Inflammatory macrophage (primary cell): ENCODE measurements at regions not wholly inside any gene's neighbourhood (a gene's known extent, or its start where the extent isn't known, plus 50 kb on each side); places are given as distances from the start of the nearest gene placed in this dataset.

ENCODE experiments used
- DNase-seq, 2 donors: peaks; one replicate each; pipeline ENCODE4 v3.0.0-alpha.2; 2020 to 2022

DNA sequence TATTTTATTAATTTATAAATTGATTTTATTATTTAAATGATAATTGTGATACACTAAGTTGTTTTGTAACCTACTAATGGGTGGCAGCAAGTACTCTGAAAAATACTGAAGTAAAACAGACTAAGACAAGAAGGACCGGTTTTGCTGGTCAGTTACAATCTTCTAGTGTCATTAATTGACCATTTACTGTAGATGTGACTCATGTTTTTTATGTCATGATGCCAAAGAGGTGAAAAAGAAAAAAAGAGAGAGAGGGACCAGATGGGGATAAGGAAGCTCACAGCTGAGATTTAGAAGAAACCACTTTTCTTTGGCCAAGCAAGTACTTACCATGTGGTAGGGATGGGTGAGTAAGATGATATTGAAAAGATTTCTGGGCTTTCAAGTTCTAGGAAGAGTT, 955.8 kb upstream of the LRRTM1 start:
- no peak for DNase-seq

DNA sequence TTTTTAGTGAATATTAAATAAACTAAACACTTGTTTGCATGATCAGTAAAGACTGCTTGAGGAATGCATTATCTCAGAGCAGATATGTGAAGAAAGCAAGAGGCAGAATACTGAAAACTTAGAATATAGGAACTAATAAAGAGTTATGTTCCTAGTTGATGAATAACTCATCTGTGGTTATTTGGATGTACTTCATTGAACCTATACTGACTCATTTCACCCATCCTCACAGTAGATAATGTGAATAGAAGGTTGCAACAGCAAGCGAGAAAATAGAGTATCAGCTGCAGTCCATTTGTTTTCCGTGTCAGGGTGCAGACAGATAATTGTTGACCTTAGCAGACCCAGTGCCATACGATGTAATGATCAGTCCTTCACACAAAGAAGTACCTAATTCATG, 945.7 kb upstream of the LRRTM1 start:
- DNase-seq, result no peak

DNA sequence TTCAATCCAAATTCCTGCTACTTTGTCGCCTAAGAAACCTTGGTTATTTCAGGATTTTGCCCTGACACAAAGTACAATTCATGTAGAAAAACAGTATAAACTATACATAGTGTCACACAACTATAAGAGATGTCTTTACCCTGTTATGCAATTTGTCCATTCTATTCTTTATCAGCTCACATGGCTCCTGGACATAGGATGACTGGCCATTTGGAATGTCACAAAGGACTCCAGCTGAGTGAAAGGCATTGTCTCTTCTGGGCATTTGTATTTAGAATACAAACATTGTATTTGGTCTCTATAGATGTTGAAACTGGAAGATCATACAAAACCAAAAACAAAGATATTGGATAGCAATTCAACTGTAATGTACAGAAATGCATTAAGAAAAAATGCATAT, 944.6 kb upstream of the LRRTM1 start:
- DNase-seq, result no peak

DNA sequence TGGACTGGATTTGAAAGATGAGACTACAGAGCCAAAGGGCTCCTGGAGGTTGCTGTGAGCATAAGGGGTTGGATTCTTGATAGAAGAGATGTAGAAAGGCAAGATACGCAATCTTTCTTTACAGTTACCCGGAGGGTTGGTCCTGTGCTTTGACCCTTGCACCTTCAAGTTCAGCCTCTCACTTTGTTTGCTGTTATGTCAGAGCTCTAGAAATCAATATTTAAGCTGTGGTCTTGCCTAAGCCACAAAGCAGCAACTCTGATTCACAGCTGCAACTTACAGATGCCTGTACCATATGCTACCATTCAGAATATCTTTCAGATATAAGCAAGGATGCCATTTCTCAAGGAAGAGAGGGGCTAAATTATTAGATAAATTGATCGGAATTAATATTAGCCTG, 943.1 kb upstream of the LRRTM1 start:
- DNase-seq, result no peak

DNA sequence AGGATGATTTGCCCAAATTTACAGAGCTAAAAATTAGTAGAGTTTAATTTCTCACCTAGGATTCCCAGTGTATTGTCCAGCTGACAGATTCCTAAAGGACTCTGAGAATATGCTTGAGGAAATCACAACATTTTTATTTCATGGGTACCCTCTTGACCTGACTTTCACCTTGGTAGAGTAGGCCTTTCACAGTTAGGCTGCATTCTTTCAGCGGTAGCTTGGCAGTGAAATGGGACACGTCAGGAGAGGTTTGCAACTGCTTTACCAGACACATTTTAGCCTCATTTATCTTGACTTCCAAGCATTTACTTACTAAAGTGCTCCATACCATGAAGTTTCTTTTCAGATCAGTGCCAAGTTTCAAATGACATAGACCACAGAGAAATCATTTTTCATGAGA, 937.9 kb upstream of the LRRTM1 start:
- no peak for DNase-seq

DNA sequence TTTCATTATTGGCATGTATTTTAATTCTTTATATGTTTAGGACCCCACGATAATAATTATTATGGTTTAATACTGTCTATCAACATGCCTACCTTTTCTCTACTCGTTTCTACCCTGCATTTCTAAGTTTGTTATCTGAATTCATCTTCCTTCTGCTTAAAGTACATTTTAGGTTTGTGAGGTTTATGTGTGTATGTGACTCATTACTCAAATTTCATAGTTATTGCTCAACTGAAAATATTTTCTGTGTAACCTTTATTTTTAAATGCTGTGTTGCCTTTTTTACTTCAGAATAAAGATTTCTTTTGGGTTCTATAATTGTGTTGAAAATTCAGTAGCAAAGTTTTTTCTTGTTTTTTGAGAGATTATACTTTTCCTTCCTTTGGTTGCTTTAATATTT, 933.9 kb upstream of the LRRTM1 start:
- DNase-seq, result no peak

DNA sequence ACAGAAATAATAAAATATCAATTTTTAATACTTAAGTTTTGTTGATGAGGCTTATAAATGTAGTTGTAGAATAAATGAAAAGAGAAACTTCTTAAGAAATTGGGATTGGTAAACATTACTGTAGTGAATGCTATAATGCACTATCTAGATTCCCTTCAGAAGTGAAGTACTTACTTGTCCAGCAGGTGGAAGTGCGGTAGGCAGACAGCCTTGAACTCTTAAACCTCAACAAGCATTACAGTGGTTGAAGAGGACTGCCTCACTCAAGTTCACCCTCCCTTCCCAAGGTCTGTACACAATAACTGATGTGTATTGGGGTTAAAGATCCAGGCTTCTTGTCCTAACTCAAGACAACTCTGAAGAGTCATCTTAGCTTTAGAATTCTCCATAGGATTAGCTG, 931.0 kb upstream of the LRRTM1 start:
- DNase-seq, result no peak

DNA sequence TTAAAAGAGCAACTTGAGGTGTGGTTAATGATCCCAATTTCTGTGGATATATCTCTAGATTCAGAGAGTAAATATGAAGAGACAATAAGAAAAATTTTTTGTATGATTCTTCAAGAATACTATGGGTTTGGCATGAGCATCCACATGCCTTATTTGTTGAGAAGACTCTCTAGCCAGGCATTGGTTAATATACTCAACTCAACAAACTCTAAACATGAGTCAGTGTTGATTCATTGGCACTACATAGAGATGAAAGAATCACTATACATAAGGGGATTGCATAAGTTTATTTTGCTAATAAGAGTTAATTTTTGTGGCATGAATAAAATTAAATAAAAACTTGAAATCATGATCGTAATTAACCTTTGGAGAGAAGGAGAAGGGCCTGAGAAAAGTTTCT, 930.2 kb upstream of the LRRTM1 start:
- no peak for DNase-seq

DNA sequence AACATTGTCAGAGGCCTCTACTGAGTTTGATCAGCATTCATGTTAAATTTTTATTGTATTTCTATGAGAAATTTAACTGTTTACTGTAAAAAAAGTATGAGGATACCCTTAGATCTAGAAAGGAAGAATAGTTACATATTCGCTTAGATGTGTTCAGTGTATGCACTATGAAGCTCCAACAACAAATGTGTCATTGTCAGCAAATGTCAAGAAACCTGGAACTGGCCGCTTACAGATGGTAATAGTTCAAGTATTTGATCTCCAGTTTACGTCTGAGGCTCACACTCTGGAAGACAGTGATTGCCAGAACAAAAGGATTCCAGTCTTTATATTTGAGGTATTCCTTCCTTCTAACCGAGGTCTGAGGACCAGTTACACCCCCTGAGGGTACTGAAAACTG, 921.2 kb upstream of the LRRTM1 start:
- no peak for DNase-seq

DNA sequence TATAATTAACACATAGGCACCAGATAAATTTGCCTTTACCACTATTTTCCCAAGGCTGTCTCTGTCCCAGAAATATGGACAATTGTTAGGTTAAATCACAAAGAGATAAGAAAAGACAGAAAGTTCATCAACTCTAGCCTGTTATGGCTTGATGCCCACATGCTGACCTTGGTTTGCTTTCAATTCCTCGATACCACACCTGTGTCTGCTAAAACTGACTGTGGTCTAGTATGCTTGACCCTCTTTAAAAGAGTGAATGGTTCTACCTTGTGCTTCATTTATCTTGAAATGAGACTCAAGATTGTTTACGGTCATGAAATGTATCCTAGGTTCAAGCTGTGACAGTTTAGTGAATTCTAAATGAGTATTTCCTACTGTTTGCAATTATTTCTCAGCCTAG, 909.0 kb upstream of the LRRTM1 start:
- no peak for DNase-seq

DNA sequence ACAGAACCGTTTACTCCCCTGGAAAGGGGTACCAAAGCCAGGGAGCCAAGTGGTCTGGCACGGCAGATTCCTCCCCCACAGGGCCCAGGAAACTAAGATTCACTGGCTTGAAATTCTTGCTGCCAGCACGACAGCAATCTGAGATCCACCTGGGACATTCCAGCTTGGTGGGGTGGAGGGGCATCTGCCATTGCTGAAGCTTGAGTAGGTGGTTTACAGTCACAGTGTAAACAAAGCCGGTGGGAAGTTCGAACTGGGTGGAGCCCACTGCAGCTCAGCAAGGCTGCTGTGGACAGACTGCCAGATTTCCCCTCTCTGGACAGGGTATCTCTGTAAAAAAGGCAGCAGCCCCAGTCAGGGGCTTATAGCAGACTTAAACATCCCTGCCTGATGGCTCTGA, 901.7 kb upstream of the LRRTM1 start:
- no peak for DNase-seq

DNA sequence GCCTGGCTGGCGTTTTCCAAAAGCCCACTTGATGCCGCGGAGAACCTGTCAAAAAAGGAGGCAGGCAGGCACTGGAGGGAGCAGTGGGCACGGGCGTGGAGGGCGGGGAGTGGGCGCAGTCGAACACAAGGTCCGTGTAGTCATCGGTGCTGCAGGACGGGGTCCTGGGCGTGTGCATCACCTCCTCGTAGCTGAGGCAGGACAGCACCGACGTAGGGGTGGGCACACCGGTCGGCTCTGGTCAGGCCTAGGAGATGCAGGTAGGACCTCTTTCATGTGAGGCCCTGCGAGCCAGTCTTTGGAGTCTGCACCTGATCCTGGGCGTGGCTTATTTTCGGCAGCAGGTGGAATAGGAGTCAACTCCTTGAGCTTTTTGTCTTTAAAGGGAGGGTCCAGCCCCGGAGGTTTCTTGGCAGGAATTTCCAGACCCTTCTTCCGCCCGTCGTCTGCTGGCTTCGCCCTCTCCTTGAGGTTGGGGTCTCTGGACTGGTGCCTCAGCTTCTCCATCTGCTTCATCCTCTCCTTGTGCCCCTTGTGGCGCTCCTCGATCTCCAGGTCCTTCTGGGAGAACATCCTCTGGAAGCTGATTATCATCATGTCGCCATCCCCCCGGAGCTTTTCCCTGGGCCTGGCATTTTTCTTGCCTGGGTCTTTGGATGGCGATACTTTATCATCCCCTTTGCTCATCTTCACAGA, 892.5 kb upstream of the LRRTM1 start:
- DNase-seq, result no peak

DNA sequence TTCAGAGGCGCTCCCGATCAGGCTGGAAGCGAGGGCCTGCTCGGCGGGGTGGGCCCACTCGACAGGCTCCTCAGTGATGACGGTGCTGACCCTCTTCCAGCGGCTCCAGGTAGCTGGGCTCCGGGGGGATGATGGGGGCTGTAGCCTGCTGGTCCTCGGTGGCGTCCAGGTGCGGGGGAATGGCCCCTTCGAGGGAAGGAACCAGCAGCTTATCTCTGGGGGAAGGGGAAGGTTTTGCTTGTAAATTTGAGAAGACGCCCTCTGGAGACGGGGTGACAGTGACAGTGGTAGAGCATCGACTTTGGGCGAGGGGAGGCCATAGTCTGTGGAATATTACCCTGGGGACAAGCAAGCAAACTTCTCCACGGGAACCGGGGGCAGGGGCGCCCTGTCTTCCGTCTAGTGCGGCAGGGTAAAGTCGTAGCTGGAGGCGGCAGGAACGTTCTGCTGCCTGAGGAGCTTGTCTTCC, 891.9 kb upstream of the LRRTM1 start:
- no peak for DNase-seq

DNA sequence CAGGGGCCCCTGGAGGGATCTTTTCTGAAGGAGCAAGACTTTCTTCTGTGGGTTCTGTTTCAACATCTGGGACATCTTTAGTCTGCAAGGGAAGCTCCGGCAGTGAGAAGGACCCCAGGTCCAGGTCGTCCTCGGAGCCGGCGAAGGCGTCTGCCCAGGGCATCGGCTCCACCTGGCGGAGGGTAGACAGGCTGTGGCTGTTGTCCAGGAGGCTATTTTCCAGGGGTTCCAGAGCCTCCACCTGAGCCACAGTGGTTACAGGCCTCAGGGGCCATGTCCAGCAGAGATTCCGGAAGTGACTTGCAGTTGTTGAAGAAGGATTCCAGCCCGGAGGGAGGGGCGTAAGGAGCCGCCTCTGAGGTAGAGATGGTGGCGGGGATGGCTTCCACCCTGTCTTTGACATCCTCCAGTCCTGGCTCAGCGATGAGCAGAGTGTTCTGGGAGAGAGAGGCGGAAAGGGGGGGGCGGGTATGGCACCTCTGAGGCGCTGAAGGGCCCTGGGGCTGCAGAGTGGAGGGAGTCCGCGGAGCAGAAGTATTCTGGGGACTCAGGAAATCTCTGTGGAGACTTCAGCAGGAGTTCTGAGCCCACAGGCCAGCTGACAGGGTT, 891.3 kb upstream of the LRRTM1 start:
- DNase-seq, result no peak

DNA sequence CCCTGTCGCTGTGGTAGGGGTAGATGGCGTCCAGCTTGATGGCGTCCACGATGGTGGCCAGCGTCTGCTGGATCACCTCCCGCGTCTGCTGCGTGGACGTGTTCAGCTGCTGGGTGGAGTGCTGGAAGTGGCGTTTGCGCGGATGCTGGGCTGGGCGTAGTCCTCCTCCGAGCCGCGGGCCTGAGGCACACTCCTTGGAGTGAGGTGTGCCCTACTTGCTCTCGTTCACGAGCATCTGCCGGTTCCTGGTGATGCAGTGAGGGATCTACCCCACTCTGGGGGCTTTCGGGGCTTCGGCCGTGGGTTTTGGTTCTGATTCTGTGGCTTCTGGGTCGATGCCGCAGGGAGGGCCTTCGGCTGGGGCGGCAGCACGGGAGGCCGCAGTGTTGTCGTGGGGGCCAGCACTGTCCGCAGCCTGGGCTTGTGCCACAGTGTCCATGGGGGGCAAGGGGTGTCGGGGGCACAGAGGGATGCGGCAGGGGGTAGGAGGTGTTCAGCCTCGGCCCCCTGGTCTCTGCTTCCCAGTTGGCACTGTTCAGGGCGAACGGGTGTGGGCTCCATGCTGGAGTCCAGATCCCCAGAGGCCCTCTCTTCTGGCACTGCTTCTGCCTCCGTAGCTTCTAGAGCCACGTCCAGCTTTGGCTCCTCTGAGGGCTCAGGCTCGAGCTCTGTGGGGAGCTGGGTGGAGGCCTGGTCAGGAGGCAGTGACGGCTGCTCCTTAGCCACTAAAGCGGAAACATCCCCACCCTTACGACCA, 890.6 kb upstream of the LRRTM1 start:
- DNase-seq, result no peak

DNA sequence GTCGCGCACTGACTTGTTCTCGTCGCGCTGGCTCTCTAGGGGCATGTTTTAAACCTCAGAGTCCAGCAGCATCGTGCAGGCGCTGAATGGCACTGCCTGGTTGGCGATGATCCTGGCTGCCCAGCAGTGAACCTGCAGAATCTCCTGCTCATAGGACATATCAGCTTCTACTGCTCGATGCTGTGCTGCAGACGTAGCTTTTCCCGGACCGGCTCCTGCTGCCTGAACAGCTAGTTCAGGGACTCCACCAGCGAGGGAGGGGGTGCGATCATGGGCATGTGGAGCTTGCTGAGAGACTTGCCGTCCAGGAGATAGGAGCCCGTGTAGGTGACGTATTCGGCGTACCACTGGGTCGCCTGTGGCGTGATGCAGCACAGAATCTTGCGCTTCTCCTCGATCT, 890.0 kb upstream of the LRRTM1 start:
- DNase-seq, result no peak

DNA sequence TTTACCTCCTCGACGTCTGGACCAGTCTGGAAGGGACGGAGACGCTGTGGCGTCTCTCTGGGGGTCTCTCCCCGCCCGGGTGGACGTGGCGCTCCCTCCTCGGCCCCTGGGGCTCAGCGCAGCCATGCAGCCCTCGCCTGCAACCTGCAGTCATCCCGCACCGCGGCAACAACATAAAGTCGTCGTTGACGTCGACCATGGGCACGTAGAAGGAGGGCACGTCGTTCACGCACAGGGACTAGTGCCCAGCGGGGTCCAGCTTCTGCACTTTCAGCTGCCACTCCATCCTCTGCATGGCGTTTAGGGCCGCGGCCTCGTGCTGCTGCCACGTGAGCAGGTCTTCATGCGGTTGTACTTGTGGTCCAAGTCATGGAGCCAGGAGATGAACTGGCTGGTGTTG, 889.6 kb upstream of the LRRTM1 start:
- DNase-seq, result no peak

DNA sequence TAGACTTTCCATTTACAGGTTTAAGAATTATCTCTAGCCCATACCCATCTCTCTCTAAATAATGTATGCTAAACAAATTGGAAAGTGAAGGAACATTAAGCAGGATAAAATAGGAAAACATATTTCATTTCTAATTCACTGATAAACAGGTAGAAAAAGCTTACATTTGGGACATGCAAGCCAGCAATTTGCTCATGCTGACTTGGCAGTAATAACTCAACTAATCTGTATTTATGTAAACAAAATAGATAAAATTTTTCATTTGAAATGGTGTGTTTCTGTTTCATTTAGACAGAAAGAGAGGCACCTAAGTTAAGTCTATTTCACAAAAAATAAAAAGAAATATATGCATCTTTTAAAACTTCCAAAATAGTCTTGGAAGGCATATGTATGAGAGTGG, 877.3 kb upstream of the LRRTM1 start:
- DNase-seq, result no peak

DNA sequence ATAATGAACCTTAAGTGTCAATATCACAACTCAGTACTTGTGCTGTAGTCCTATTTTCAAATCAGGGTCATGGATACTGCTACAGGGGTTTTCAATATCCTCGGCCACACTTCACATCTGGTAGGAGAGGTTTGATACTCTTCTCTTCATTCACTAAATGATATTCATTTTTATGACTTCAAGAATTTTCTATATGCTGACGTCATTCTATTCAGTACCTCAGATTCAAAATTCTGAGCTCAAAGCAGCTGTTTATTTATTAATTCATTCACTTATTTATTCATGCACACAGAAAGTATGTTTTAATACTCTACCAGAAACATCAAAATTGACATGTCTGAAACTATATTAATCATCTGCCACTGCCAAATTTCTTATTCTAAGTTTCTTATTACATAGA, 866.9 kb upstream of the LRRTM1 start:
- no peak for DNase-seq

DNA sequence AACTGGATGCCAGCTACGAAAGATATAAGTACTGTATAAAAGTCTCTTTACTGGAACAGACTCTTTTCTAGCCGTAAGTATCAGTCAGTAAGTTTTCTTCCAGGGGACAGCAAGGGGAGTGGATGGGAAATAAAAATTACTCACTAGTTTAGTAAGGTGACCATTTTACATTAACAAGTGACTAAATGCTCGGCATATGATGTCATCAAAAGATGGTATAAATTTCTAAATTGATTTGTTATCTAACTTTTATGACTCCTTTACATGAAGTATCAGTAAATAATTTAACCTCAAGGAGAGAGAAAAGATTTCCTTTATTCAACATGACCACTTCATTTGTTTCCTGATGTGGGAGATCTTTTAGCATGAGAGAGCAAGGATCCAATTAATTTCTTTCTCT, 859.0 kb upstream of the LRRTM1 start:
- DNase-seq, result no peak

DNA sequence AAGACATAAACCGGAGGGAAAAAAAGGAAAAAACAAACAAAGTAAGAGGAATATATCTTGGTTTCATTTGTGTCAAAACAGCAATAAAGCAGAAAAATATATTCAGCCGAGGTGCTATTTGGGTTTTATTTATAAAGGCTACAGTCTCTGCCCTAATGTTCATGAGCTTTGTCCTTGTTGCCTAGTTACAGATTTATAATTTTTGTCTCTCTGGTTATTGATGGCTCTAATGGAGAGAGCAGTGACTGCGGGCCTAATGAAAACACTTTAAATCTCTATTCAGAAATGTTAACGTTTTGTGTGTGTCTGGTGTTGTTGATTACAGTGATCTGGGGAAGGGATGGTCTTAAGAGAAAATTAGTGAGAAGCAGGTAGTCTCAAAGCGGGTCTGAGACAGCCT, 854.0 kb upstream of the LRRTM1 start:
- no peak for DNase-seq

DNA sequence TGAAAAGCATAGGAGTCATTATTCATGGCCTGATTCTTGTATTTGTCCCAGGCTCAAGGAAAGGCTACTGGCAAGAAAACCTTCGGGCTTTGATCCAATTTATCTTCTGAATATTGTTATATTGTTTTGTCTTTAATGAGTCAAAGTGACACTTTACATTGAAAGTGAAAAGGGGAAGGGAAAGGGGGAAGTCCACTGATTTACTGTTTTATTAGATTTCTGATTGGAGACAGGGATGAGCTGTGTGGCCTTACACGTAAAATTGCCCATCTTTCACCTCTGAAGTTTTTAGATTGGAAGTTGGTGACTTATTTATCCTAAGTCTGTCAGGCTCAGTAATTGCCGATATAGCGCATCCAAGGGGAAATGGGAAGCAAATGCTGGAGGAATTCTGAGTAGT, 843.8 kb upstream of the LRRTM1 start:
- DNase-seq, result no peak

DNA sequence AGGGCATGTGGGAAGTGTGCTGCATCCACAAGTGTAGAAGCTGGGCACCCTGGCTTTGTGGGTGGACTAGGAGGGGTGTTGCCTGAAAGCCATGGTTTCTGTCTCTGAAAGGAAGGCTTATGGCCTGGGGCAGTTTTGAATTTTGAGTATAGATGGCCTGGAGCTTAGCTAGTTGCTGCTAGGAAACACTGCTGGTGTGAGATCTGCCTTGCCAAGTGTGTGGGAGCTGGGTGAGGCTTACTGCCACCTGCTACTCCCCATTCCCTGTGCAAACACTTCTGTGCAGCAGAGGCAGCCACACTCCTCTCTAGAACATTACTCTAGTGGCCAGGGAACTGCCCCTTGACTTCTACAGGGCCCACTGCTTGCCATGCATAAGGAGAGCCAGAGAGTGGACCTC, 831.7 kb upstream of the LRRTM1 start:
- no peak for DNase-seq

DNA sequence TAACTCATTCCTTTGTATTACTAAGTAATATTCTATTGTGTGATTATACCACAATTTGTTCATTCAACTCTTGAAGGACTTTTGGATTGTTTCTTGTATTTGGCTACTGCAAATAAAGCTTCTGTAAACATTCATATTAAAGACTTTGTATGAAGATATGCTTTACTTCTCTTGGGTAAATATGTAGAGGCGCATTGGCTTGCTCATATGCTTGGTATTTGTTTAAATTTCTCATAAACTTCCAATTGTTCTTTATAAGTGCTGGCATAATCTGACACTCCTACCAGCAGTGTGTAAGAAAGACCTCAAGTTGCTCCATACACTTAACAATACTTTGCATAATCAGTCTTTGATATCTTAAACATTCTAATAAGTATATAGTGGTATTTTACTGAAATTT, 792.8 kb upstream of the LRRTM1 start:
- DNase-seq, result no peak
